GM12875 (cell line): ENCODE measurements at regions not wholly inside any gene's neighbourhood (a gene's known extent, or its start where the extent isn't known, plus 50 kb on each side); places are given as distances from the start of the nearest gene placed in this dataset.
"Not testable (repeated sequence)": the region's sequence is repeated elsewhere in the genome, so short reads cannot be mapped to it uniquely, and the experiment has no call there.

Experiments used
- H3K4me3 ChIP-seq: one replicate; pipeline ENCODE4 v1.5.1; 2011; ENCODE audit warnings: low read depth, low read length, control low read depth
- TF ChIP-seq, protein P1 (sequence below): IDR thresholded peaks from 2 replicates; pipeline ENCODE4 v1.5.1; 2011; ENCODE audit warnings: low read depth, mild to moderate bottlenecking, control low read depth, inconsistent platforms, low read length, moderate library complexity, borderline replicate concordance; ENCODE audit not compliant: insufficient read depth

DNA sequence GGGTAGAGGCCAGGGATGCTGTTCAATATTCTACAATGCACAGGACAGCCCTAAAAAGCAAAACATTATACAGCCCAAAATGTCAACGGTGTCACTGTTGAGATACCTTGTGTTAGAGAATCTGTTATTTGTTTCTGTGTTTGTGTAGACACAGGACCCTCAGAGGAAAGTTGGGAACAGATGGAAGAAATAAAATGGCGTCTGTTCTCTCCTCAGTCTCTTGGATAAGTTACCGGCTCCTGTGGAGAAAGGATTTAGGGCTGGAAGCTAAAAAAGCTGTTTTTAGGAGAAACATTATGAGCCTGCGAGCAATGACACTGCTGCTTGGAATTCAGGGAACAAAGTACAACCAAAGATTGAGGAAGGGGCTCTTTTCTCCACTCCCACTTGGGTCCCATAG lies 688.6 kb upstream of the ZNF385D start:
- no peak overlapping the region for H3K4me3 ChIP-seq
- TF ChIP-seq, protein P1, sequence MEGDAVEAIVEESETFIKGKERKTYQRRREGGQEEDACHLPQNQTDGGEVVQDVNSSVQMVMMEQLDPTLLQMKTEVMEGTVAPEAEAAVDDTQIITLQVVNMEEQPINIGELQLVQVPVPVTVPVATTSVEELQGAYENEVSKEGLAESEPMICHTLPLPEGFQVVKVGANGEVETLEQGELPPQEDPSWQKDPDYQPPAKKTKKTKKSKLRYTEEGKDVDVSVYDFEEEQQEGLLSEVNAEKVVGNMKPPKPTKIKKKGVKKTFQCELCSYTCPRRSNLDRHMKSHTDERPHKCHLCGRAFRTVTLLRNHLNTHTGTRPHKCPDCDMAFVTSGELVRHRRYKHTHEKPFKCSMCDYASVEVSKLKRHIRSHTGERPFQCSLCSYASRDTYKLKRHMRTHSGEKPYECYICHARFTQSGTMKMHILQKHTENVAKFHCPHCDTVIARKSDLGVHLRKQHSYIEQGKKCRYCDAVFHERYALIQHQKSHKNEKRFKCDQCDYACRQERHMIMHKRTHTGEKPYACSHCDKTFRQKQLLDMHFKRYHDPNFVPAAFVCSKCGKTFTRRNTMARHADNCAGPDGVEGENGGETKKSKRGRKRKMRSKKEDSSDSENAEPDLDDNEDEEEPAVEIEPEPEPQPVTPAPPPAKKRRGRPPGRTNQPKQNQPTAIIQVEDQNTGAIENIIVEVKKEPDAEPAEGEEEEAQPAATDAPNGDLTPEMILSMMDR: no peak

DNA sequence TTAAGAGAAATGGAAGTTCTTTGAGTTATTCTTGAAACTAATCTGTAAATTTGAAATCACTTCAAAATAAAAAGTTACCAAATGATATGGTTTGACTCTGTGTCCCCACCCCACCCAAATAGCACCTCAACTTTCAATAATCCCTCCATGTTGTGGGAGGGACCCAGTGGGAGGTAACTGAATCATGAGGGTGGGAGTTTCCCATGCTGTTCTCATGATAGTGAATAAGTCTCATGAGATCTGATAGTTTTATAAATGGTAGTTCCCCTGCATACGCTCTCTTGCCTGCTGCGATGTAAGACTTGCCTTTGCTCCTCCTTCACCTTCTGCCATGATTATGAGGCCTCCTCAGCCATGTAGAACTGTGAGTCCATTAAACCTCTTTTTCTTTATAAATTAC lies 690.7 kb upstream of the ZNF385D start:
- no peak overlapping the region for H3K4me3 ChIP-seq
- TF ChIP-seq, protein P1: no peak

DNA sequence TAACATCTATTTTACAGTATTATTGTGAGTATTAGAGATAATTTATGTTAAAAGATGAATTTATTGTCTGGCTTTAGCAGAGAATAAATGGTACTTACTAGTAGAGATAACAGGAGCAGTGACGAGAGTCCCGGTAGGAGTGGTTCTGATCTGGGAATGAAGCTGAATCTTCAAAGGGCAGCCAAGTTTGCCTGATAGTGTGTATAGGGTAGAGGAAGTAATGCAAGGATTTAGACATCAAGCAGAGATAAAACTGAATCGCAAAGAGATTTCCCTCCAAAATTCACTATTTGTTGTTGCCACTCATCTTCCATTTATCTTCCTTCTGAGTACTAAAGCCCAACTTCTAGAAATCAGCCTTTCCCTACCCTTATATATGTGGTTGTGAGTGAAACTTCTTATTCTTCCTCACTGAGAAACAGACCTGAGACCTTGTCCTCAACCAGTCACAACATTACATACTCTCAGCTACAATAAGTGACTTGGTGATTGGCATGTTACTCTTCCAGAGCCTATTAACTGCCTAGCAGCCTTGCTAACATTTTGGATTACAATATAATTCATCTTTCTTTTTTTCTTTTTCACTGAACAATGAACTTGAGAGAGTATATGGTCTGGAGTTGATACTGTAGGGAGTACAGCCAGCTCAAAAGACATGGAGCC lies 692.7 kb upstream of the ZNF385D start:
- no peak overlapping the region for H3K4me3 ChIP-seq

DNA sequence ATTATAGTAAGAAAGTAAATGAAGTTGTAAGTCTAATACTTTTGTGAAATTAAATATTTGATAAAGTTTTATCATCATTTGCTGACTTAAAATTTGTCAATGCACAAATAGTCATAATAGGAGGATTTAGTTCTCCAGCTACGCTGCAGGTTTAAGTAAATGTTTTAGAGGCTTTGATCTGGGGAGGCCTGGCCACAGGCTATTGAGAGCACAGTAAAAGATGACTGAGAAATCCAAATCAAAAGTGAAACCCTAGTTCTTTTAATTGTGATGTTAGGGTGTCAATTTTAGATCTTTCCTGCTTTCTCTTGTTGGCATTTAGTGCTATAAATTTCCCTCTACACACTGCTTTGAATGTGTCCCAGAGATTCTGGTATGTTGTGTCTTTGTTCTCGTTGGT lies 694.3 kb upstream of the ZNF385D start:
- H3K4me3 ChIP-seq: not testable (repeated sequence)

More for the DNA sequence above, 692.7 kb upstream of the ZNF385D start:
- TF ChIP-seq, protein P1: no peak

DNA sequence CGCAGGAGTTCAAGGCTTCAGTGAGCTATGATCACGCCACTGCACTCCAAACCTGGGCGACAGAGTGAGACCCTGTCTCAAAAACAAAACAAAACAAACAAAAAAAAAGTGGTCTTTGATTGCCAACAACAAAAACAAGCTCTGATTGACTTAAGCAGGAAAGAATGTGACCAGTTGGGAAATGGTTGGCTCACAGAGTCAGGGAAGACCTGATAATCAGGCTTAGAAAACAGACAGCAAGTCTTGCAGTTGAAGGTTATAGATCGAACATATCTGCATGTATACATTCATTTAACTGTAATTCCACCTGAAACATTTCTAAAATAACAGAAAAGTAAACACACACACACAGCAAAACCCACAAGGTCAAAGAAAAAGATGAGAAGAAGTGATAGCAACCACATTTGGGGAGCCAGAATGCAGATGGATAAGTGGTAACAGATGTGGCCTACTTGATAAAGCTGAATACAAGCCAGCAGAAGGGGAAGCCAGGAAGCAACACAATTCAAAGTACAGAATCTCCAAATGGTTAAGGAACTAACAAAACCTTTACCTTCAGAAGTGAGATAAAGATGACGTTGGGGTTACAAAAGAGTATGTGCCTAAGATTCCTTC lies 699.9 kb upstream of the ZNF385D start:
- no peak overlapping the region for H3K4me3 ChIP-seq
- TF ChIP-seq, protein P1: no peak

DNA sequence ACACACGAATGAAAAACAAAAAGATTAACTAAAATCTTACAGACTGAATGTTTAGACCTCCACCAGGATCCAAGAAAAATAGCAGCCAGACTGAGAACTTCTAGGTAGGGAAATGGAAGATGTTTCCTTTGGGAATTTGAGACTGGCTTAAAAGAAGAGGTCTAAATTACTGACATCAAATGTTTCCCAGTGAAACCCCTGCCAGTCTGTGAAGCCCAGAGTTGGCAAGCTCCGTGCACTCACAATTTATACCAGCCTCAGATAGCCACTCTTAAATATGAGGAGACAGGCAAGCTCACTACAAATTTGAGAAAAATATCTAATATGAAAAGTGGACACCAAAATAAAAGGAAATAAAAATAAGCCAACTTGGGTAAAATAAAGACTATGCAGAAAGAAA lies 700.5 kb upstream of the ZNF385D start:
- TF ChIP-seq, protein P1: no peak

DNA sequence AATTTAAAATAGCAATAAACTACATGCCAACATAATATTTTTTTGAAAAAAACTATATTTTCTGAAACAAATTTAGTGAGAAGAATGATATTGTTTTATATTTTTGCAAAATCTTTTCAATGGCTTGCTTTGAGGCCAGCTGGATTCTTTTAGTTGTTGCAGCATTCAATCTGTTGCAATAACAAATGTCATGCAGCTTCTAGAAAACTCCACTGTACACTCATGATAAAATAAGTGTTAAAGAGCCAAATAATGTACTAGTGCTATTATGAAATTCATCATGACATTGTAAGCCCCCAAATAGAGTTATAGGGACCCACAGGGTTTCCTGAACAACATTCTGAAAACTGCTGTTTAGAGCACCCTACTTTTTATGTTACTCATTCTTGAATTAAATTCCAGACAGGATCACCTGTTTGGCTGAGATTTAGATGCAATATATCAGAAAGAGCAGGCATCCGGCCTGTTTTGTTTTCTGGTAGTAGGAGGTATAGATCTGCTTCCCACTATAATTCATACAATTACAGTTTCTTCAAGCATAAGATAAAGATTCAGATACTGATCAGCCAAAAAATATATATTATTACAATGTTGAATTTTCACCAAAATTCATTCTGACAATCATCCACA lies 703.0 kb upstream of the ZNF385D start:
- TF ChIP-seq, protein P1: no peak
- H3K4me3 ChIP-seq: no peak overlapping the region

More for the DNA sequence above, 700.5 kb upstream of the ZNF385D start:
- H3K4me3 ChIP-seq: no peak overlapping the region
